ENCODE measurements at regions not wholly inside any gene's neighbourhood (a gene's known extent, or its start where the extent isn't known, plus 50 kb on each side); places are given as distances from the start of the nearest gene placed in this dataset.

GRCh38 chr3:146843476-146843875 lies 238.3 kb upstream of the PLSCR5 start (continued):
- TF ChIP-seq TCF7L2 (IDR thresholded peaks at IDR 0.05; ENCODE audit: borderline replicate concordance, extremely low read depth, insufficient read depth, insufficient read length) (no peak), POLR2A (IDR thresholded peaks at IDR 0.05; ENCODE audit: borderline replicate concordance, extremely low read depth, insufficient read depth, insufficient read length) (no peak), FOSL1 (IDR thresholded peaks at IDR 0.05; ENCODE audit: low read depth) (no peak), ZFX (IDR thresholded peaks at IDR 0.05) (no peak), REST (IDR thresholded peaks at IDR 0.05; ENCODE audit: low read depth) (no peak)

- H3K9me3 ChIP-seq (ENCODE audit: control insufficient read depth in 1 of 2, insufficient read depth in 1 of 2, low read depth in 1 of 2, low read length in 2 of 2): no peaks in the 10 kb centered on the region
- H3K4me1 ChIP-seq (ENCODE audit: control insufficient read depth in 1 of 2, insufficient read depth in 2 of 2, low read length in 2 of 2): no peaks in the 10 kb centered on the region
- H3K27ac ChIP-seq (ENCODE audit: low read depth, low read length): no peak overlapping the region
- no TSS peak for BruUV-seq (replicated peaks)
- no peak overlapping the region for H3K9ac ChIP-seq (ENCODE audit: low read length)
- ATAC-seq (no peak), DNase-seq (ENCODE audit: low read depth, low spot score) (no peak)
- POLR2A ChIA-PET: no interaction called here
- no peak overlapping the region for H3K4me3 ChIP-seq (replicated peaks in 1 of 2; ENCODE audit: low read depth in 1 of 2, low read length in 2 of 2)
- TF ChIP-seq POLR2A (IDR thresholded peaks at IDR 0.05; ENCODE audit: borderline replicate concordance, extremely low read depth, insufficient read depth, insufficient read length) (no peak), POLR2AphosphoS5 (IDR thresholded peaks at IDR 0.05; ENCODE audit: low read depth, low read length) (no peak), FOSL1 (IDR thresholded peaks at IDR 0.05; ENCODE audit: low read depth) (no peak), EZH2phosphoT487 (IDR thresholded peaks at IDR 0.05; ENCODE audit: borderline replicate concordance) (no peak), TCF7L2 (IDR thresholded peaks at IDR 0.05; ENCODE audit: borderline replicate concordance, extremely low read depth, insufficient read depth, insufficient read length) (no peak), CTCF (IDR thresholded peaks at IDR 0.05 in 2 of 3, conservative IDR thresholded peaks at IDR 0.05 in 1 of 3; ENCODE audit: borderline replicate concordance in 1 of 3, insufficient read depth in 1 of 3, low read depth in 2 of 3, low read length in 2 of 3) (no peak), CBX3 (IDR thresholded peaks at IDR 0.05; ENCODE audit: low read depth) (no peak)
- H4K20me1 ChIP-seq (ENCODE audit: insufficient read depth): no peaks in the 10 kb centered on the region
- RAD21 ChIA-PET (ENCODE audit: low non-redundant PET in 1 of 2, low total read pairs in 2 of 2, uncharacterized antibody in 2 of 2, unreplicated experiment in 2 of 2): no interaction called here
- 0 out of 2 replicates have a peak, but pooled peaks cover 2% of the 10 kb centered on the region for H3K9me2 ChIP-seq (ENCODE audit: insufficient read depth)
- no peaks in the 10 kb centered on the region for H3K36me3 ChIP-seq (ENCODE audit: control insufficient read depth in 1 of 2, insufficient read depth in 2 of 2, low read length in 2 of 2)
- no peaks in the 10 kb centered on the region for H3K79me2 ChIP-seq (ENCODE audit: insufficient read depth, low read length)
- no peak overlapping the region for H3K4me2 ChIP-seq (ENCODE audit: low read length)
- H3K27me3 ChIP-seq (ENCODE audit: insufficient read depth, low read length): no peaks in the 10 kb centered on the region
- intact Hi-C loops (cut with micrococcal nuclease): no loop called here
- CTCF ChIA-PET: no interaction called here
- no peak overlapping the region for H2AFZ ChIP-seq (ENCODE audit: low read depth, low read length, poor library complexity, severe bottlenecking)
Measured at GRCh38 chr3:146839727-146840375, 234.7 kb upstream of the PLSCR5 start.
